Testis (tissue), 2 donors: ENCODE measurements at regions not wholly inside any gene's neighbourhood (a gene's known extent, or its start where the extent isn't known, plus 50 kb on each side); places are given as distances from the start of the nearest gene placed in this dataset.
"Not testable (repeated sequence)": the region's sequence is repeated elsewhere in the genome, so short reads cannot be mapped to it uniquely, and the experiment has no call there.

ENCODE experiments used
- CTCF ChIP-seq, 3 experiments: fragments of 450-650 bp in 2 of 3; fragments of 200-600 bp in 1 of 3; sonication (generic) in 1 of 3; IDR thresholded peaks; one replicate each; pipeline ENCODE4 v1.5.1; 2016 to 2019; ENCODE audit warnings: antibody characterized with exemption in 3 of 3, mild to moderate bottlenecking in 2 of 3, moderate library complexity in 1 of 3
- POLR2A ChIP-seq: fragments of 450-650 bp; IDR thresholded peaks from one replicate; pipeline ENCODE4 v1.6.1; 2017; ENCODE audit warnings: antibody characterized with exemption, mild to moderate bottlenecking, moderate library complexity

GRCh38 chr20:29881107-29881506, 1376.4 kb upstream of the DEFB115 start:
- TF ChIP-seq CTCF (IDR thresholded peaks at IDR 0.05); POLR2A: not testable (repeated sequence)
